ENCODE measurements at regions not wholly inside any gene's neighbourhood (a gene's known extent, or its start where the extent isn't known, plus 50 kb on each side); places are given as distances from the start of the nearest gene placed in this dataset.

DNA sequence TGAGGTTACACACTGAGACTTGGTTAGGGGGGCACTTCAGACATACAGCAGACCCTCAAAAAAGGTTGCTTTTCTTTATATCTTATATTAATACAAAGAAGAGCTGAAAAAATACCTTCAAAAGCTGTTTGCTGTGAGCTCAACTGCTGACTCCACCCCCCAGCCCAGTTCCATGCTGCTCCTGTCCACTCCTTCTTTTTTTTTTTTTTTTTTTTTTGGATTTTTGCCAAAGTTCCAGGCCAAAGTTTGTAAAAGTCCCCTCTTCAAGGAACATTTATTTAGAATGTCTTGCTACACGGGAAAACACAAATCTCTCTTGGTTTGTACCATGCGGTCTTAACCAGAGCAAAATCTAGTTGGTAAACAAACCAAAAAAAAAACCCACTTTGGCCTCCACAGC, 85.3 kb upstream of the AKAP12 start:
- H3K27me3 ChIP-seq (ENCODE audit: low read depth) = no peaks in the 10 kb centered on the region
- no peak for DNase-seq
- peak; percentile 32 to 39 for ATAC-seq
- TF ChIP-seq, protein P1, sequence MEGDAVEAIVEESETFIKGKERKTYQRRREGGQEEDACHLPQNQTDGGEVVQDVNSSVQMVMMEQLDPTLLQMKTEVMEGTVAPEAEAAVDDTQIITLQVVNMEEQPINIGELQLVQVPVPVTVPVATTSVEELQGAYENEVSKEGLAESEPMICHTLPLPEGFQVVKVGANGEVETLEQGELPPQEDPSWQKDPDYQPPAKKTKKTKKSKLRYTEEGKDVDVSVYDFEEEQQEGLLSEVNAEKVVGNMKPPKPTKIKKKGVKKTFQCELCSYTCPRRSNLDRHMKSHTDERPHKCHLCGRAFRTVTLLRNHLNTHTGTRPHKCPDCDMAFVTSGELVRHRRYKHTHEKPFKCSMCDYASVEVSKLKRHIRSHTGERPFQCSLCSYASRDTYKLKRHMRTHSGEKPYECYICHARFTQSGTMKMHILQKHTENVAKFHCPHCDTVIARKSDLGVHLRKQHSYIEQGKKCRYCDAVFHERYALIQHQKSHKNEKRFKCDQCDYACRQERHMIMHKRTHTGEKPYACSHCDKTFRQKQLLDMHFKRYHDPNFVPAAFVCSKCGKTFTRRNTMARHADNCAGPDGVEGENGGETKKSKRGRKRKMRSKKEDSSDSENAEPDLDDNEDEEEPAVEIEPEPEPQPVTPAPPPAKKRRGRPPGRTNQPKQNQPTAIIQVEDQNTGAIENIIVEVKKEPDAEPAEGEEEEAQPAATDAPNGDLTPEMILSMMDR (IDR thresholded peaks at IDR 0.05) = no peak
- H3K9me3 ChIP-seq = no peaks in the 10 kb centered on the region
- H3K27ac ChIP-seq = no peak overlapping the region
- H3K4me3 ChIP-seq = no peak overlapping the region
- H3K4me1 ChIP-seq = no peaks in the 10 kb centered on the region
- intact Hi-C loops (cut with DNase I) = no loop called here
- no peaks in the 10 kb centered on the region for H3K36me3 ChIP-seq

DNA sequence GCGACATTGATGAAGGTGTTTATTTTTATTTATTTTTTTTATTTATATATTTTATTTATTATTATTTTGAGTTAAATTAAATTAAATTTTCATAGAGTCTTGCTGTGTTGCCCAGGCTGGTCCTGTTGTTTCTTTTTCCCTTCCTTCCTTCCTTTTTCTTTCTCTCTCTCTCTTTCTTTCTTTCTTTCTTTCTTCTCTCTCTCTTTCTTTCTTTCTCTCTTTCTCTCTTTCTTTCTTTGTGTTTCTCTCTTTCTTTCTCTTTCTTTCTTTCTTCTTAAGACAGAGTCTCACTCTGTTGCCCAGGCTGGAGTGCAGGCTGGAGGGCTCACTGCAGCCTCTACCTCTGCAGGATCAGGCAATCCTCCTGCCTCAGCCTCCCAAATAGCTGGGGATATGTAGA, 84.7 kb upstream of the AKAP12 start:
- ATAC-seq (no peak), DNase-seq (no peak)
- Histone ChIP-seq H3K27ac (no peak overlapping the region), H3K9me3 (no peaks in the 10 kb centered on the region), H3K27me3 (ENCODE audit: low read depth) (no peaks in the 10 kb centered on the region), H3K4me3 (no peak overlapping the region), H3K36me3 (no peaks in the 10 kb centered on the region), H3K4me1 (no peaks in the 10 kb centered on the region)
- TF ChIP-seq, protein P1 (IDR thresholded peaks at IDR 0.05) = no peak
- intact Hi-C loops (cut with DNase I) = no loop called here

DNA sequence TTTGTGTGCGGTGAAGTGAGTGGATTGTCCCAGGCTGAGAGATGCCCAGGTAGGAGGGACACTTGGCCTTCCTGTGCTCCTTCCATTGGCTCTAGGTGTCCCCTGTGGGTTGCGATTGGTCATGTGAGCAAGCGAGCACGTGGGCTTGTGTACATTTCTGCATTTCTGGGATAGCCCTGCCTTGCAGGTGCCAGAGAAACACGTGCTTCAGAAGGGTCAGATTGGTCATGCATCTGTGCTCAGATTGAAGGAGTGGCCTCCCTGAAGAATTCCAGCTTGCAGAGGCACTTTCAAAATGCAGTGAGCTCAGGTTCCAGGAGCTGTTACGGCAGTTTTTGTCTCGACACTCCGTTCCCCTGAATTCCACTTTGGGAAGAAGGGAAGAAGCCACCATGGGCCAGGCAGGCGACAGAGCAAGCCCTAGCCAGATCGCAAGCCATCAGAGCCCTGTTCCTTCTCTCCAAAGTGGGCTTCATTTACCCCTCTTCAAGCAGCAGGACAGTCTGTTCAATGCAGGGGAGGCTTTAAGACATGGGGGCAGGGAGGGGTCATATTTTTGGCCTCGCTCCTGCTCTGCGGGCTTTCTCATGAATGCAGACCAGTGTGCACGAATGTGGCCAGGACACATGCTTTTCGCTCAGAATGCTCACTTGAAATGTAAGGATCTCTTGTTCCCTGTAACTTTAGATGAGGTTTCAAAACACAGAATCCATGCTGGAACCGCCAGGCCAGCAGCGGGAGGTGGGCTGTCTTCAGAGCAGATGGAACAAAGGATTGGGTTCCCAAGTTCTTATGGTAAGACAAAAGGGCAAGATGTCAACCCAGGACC, 78.6 kb upstream of the AKAP12 start:
- ATAC-seq (peak; percentile 92 to 95), DNase-seq (peak; percentile 66)
- no peak overlapping the region for H3K4me3 ChIP-seq
- H3K36me3 ChIP-seq = no peaks in the 10 kb centered on the region
- TF ChIP-seq, protein P1 (IDR thresholded peaks at IDR 0.05) = no peak
- no peak overlapping the region for H3K27ac ChIP-seq
- no peaks in the 10 kb centered on the region for H3K9me3 ChIP-seq
- no peaks in the 10 kb centered on the region for H3K4me1 ChIP-seq
- intact Hi-C loops (cut with DNase I) = no loop called here
- H3K27me3 ChIP-seq (ENCODE audit: low read depth) = no peaks in the 10 kb centered on the region

DNA sequence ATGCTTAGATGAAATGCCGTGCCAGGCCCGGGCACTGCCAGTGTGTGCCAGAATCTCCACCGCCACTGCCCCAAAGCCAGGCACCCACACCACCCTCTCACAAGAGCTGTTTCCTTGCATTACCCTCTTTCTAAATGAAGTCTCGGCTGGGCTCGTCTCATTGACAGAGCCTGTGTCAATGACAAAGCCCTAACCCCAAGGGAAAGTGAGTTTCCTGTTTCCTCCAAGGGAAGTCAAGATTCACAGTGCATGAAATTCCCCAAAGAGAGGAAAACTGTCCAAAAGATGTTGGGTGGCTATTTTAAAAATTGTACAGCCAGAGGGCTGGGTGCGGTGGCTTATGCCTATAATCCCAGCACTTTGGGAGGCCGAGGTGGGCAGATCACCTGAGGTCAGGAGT, 75.4 kb upstream of the AKAP12 start:
- intact Hi-C loops (cut with DNase I) = no loop called here
- ATAC-seq = no peak
- TF ChIP-seq, protein P1 (IDR thresholded peaks at IDR 0.05) = no peak
- DNase-seq = no peak
- Histone ChIP-seq H3K27me3 (ENCODE audit: low read depth) (no peaks in the 10 kb centered on the region), H3K4me3 (no peak overlapping the region), H3K27ac (no peak overlapping the region), H3K36me3 (no peaks in the 10 kb centered on the region), H3K9me3 (no peaks in the 10 kb centered on the region), H3K4me1 (no peaks in the 10 kb centered on the region)

DNA sequence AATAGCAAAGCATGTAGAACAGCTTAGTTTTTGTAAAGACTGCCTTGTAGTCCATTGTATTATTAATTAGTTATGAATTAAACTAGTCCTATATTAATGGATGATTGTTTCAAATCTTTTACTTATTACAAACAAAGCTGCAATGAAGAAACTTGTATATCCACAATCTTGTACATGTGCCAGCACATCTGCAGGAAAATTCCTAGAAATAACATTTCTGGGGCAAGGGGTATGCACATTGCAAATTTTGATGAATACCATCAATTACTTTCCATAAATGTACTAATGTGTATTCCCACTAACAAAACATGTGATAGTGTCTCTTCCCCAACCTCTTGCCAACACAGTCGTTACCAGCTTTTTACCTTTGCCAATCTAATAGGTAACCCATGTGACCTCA, 73.6 kb upstream of the AKAP12 start:
- Histone ChIP-seq H3K9me3 (no peaks in the 10 kb centered on the region), H3K27ac (no peak overlapping the region), H3K36me3 (no peaks in the 10 kb centered on the region), H3K4me3 (no peak overlapping the region), H3K27me3 (ENCODE audit: low read depth) (no peaks in the 10 kb centered on the region), H3K4me1 (no peaks in the 10 kb centered on the region)
- ATAC-seq = no peak
- TF ChIP-seq, protein P1 (IDR thresholded peaks at IDR 0.05) = no peak
- intact Hi-C loops (cut with DNase I) = no loop called here
- DNase-seq = no peak

Data from lower lobe of right lung (tissue), 2 donors.